ENCODE measurements at regions not wholly inside any gene's neighbourhood (a gene's known extent, or its start where the extent isn't known, plus 50 kb on each side); places are given as distances from the start of the nearest gene placed in this dataset.

DNA sequence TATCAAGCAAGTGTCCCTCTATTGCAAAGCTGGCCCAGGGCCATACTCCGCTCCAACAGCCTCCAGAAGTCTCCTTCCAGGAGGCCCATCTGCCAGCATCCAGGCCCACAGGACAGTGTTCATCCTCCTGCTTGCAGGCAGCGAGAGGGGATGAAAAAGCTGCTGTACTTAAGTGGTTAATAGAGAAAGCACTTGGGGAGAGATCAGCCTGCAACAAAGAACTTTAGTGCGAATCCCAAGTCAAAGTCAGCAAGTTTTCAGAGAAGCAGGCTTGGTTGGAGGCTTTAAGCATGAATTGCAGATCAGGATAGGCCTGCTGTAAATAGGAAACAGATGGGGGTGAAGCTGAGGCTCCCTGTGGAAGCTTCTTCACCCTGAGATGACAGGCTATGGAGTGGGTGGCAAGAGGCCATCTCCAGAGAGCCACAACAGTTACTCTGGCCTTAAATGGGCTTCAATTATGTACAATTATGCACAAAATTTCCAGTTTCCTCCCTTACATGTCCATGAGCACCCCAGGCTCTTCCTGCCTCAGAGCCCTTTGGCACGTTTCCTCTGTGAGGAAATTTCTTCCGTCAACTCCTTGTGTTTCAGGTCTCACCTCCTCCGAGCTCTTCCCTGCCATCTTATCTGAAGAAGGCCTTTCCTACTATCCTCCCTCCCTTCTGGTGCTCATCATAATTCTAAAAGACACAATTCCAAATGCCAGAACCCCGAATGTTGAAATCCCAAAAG is 98.0 kb upstream of the NR3C1 start:
- Histone ChIP-seq H3K36me3 (replicated peaks in 1 of 2; ENCODE audit: control insufficient read depth in 1 of 2, insufficient read depth in 2 of 2, low read length in 2 of 2) (no peaks in the 10 kb centered on the region), H3K9me3 (ENCODE audit: low read length) (peaks cover 8% of the 10 kb centered on the region), H3K4me3 (replicated peaks in 1 of 3; ENCODE audit: insufficient read depth in 1 of 3, low read depth in 2 of 3, low read length in 3 of 3) (no peak overlapping the region), H3K4me1 (ENCODE audit: insufficient read depth, low read length) (peaks cover 27% of the 10 kb centered on the region), H3K9ac (ENCODE audit: insufficient read depth, low read depth, low read length) (no peak overlapping the region), H3K27me3 (ENCODE audit: control insufficient read depth in 1 of 2, insufficient read depth in 2 of 2, low read length in 2 of 2) (no peaks in the 10 kb centered on the region), H2AFZ (ENCODE audit: low read length) (no peak overlapping the region), H4K20me1 (ENCODE audit: insufficient read depth, low read length) (no peaks in the 10 kb centered on the region), H3K4me2 (ENCODE audit: low read depth, low read length) (no peak overlapping the region), H3K27ac (ENCODE audit: extremely low read length, insufficient read depth, low read length) (no peak overlapping the region), H3K79me2 (ENCODE audit: insufficient read depth, low read length) (no peaks in the 10 kb centered on the region)
- ChIA-PET POLR2A (no interaction called here), CTCF (ENCODE audit: low intra/inter-chr PET ratio, low total read pairs) (no interaction called here)
- FAIRE-seq, result no peak
- ATAC-seq, result no peak
- in situ Hi-C loops (cut with HindIII; ENCODE audit: extremely low pct_ligation_motif_present, low pct_unique_long_range_greater_than_20kb), result no loop called here
- DNase-seq (ENCODE audit: low spot score), result no peak
- intact Hi-C loops (cut with micrococcal nuclease; ENCODE audit: unreplicated experiment), result no loop called here
- WGBS (ENCODE audit: low lambda C conversion rate), result 95% methylated on average over 7 of the region's 7 CpGs
- BruUV-seq (replicated peaks), result no TSS peak
- TF ChIP-seq ZC3H13 (CRISPR knock-in tag; IDR thresholded peaks at IDR 0.05) (no peak), MATR3 (CRISPR knock-in tag; IDR thresholded peaks at IDR 0.05) (no peak), DZIP1 (CRISPR knock-in tag; IDR thresholded peaks at IDR 0.05) (no peak), ATF6 (CRISPR knock-in tag; conservative IDR thresholded peaks at IDR 0.05) (no peak), PRMT3 (CRISPR knock-in tag; IDR thresholded peaks at IDR 0.05; ENCODE audit: borderline replicate concordance, low read depth) (no peak), MEF2D (CRISPR knock-in tag; IDR thresholded peaks at IDR 0.05) (no peak), CREM (IDR thresholded peaks at IDR 0.05) (no peak), CREM (CRISPR knock-in tag; IDR thresholded peaks at IDR 0.05) (no peak), ZNF644 (CRISPR knock-in tag; IDR thresholded peaks at IDR 0.05; ENCODE audit: low read depth) (no peak), ZNF251 (CRISPR knock-in tag; IDR thresholded peaks at IDR 0.05) (no peak), ZC3H4 (CRISPR knock-in tag; IDR thresholded peaks at IDR 0.05; ENCODE audit: borderline replicate concordance) (no peak), FOXO4 (CRISPR knock-in tag; conservative IDR thresholded peaks at IDR 0.05) (no peak), EEA1 (CRISPR knock-in tag; IDR thresholded peaks at IDR 0.05; ENCODE audit: borderline replicate concordance) (no peak)
- TF ChIP-seq, protein P1, sequence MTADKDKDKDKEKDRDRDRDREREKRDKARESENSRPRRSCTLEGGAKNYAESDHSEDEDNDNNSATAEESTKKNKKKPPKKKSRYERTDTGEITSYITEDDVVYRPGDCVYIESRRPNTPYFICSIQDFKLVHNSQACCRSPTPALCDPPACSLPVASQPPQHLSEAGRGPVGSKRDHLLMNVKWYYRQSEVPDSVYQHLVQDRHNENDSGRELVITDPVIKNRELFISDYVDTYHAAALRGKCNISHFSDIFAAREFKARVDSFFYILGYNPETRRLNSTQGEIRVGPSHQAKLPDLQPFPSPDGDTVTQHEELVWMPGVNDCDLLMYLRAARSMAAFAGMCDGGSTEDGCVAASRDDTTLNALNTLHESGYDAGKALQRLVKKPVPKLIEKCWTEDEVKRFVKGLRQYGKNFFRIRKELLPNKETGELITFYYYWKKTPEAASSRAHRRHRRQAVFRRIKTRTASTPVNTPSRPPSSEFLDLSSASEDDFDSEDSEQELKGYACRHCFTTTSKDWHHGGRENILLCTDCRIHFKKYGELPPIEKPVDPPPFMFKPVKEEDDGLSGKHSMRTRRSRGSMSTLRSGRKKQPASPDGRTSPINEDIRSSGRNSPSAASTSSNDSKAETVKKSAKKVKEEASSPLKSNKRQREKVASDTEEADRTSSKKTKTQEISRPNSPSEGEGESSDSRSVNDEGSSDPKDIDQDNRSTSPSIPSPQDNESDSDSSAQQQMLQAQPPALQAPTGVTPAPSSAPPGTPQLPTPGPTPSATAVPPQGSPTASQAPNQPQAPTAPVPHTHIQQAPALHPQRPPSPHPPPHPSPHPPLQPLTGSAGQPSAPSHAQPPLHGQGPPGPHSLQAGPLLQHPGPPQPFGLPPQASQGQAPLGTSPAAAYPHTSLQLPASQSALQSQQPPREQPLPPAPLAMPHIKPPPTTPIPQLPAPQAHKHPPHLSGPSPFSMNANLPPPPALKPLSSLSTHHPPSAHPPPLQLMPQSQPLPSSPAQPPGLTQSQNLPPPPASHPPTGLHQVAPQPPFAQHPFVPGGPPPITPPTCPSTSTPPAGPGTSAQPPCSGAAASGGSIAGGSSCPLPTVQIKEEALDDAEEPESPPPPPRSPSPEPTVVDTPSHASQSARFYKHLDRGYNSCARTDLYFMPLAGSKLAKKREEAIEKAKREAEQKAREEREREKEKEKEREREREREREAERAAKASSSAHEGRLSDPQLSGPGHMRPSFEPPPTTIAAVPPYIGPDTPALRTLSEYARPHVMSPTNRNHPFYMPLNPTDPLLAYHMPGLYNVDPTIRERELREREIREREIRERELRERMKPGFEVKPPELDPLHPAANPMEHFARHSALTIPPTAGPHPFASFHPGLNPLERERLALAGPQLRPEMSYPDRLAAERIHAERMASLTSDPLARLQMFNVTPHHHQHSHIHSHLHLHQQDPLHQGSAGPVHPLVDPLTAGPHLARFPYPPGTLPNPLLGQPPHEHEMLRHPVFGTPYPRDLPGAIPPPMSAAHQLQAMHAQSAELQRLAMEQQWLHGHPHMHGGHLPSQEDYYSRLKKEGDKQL (CRISPR knock-in tag; IDR thresholded peaks at IDR 0.05; ENCODE audit: low read depth), result no peak

Measured in HepG2 (cell line).